GM19239 (cell line): ENCODE measurements at regions not wholly inside any gene's neighbourhood (a gene's known extent, or its start where the extent isn't known, plus 50 kb on each side); places are given as distances from the start of the nearest gene placed in this dataset.
"Not testable (repeated sequence)": the region's sequence is repeated elsewhere in the genome, so short reads cannot be mapped to it uniquely, and the experiment has no call there.

Source experiments
- DNase-seq: peaks from one replicate; pipeline ENCODE4 v3.0.0; 2011; ENCODE audit warnings: low spot score; ENCODE audit not compliant: insufficient read length
- FAIRE-seq: peaks from 2 replicates; lab custom pipeline; 2011; peaks lifted over from hg19 to GRCh38; lab: Jason Lieb, UNC

DNA sequence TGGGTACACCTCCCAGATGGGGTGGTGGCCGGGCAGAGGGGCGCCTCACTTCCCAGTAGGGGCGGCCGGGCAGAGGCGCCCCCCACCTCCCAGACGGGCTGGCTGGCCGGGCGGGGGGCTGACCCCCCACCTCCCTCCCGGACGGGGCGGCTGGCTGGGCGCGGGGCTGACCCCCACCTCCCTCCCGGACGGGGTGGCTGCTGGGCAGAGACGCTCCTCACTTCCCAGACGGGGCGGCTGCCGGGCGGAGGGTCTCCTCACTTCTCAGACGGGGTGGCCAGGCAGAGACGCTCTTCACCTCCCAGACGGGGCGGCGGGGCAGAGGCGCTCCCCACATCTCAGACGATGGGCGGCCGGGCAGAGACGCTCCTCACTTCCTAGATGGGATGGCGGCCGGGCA lies 240.6 kb downstream of the IL20RB start:
- DNase-seq, FAIRE-seq: not testable (repeated sequence)

DNA sequence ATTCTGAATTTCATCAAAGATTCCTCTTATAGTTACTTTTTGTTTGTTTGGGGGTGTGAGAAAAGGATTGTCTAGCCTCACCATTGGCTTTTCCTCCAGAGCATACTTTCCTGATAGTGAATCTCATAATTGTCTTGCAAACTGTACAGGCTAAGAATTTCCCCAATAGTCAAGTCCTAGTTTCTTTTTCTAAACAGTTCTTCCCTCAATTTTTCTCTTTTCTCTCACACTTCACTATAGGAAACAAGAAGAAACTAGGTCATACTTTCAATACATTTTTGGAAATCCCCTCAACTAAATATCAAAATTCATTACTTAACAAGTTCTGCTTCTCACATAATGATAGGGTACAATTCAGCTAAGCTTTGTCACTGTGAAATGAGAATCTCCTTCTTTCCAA lies 241.9 kb downstream of the IL20RB start:
- DNase-seq: no peak
- no peak for FAIRE-seq

DNA sequence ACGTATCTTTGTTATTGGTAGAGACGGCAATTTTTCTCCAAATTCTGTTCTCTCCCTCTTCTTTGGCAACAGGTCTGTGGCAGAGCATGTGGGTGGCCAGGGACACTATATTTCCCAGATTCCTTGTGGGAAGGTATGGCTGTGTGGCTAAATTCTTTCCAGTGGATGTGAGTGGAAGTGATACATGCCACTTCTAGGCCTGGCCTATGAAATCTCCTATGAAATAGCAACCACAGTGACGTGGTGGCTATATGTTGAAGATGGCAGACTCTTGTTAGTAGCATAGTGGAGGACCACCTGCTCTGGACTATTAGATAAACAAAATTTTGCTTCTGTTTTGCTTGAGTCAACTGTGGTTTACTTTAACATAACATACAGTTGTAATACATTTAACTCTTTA lies 243.3 kb downstream of the IL20RB start:
- FAIRE-seq (no peak), DNase-seq (no peak)

DNA sequence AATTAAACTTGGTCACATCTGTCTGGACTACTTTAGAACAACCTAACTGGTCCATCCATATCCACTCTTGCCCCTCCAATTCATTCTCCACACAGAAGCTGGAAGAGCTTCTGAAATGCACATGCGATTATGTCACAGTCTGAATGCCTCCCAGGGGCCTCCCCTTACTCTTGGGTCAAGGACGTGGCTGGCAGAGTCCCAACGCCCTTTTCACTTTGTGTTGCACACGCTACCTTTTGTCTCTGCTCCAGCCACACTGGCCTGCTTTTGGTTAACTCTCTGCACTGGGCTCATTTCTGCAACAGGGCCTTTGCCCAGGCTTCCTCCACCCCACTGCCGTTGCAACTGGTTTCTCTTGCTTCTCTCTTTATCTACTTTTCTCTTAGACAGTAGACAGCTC lies 245.2 kb downstream of the IL20RB start:
- FAIRE-seq (no peak), DNase-seq (no peak)

DNA sequence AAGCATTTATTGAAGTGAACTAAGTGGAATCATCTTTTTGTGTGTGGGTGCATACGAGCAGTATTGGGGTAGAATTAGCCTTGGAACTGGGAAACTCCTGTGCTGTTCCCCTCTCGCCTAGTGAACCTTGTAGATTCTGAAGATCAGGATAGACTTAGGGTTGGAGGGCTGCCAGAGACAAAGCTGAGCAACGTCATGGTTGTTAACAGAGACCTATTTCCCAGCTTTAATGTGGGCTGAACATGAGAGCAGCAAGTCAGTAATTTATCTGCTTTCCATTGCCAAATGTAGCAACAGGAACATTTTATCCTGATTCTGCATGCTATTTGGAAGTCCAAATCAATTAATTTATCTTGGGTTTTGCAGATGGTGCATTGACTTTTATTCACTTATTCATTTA lies 246.6 kb downstream of the IL20RB start:
- no peak for FAIRE-seq
- no peak for DNase-seq

DNA sequence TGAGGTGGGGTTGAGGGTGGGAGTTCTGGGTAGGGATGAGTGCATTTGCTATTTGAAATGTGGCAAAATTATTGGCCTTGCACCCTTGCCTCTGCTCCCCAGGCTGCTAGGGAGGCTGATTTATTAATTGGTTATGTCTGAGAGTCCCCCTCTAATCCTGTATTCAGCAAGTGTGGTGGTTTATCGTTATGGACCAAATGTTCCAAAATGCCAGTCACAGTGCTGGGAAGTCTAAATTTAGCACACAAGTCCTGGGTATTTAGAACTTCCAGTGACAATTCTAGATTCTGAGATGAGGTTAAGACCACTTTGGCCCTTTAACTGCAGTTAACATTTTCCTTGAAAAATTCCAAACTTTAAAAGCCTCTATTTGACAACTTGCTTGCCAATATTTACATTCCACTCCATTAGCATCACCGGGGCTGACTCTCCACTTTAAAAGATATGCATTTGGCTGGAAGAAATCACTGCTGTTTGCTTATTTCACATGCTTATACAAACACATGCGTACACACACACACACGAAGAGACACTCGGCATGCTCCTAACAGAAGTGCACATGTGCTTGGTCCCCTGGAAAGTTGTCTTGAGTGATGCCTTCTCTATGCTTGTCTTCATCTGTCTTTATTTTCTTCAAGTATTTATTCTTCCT lies 247.7 kb downstream of the IL20RB start:
- FAIRE-seq: no peak
- DNase-seq: no peak

DNA sequence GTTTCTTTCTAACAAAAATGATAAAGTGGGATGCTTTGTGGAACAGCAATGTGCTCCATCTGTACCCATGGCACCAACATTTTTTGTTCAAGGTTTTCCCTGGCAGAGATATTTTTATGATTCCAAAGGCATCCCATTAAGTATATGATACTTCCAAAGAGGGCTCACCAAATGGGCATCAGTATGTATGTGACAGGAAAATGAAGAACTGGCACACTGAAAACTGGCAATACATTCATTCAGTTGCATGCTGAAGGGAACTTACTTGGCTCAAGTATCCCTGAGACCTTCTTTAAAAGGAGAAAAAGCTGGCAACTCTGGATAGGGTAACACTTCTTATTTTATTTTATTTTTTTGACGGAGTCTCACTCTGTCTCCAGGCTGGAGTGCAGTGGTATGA lies 249.8 kb downstream of the IL20RB start:
- no peak for FAIRE-seq
- no peak for DNase-seq

DNA sequence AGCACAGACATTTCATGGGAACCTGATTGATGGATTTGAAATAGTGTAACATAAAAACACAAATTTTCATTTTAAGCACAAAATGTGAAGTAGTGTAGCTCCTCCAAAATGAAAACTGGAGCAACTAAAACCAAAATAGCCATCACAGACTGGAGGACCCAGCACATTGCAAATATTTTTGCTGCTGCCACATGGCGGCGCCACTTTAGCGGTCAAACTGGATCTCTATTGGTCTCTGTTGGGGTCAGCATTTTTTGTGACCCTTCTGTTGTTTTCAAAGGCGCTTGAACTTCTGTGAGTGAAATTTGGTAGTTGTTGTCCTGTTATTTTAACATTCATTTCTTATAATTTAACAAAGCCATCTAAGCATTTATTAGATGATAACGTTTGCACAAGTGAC lies 259.9 kb downstream of the IL20RB start:
- no peak for DNase-seq
- FAIRE-seq: no peak

DNA sequence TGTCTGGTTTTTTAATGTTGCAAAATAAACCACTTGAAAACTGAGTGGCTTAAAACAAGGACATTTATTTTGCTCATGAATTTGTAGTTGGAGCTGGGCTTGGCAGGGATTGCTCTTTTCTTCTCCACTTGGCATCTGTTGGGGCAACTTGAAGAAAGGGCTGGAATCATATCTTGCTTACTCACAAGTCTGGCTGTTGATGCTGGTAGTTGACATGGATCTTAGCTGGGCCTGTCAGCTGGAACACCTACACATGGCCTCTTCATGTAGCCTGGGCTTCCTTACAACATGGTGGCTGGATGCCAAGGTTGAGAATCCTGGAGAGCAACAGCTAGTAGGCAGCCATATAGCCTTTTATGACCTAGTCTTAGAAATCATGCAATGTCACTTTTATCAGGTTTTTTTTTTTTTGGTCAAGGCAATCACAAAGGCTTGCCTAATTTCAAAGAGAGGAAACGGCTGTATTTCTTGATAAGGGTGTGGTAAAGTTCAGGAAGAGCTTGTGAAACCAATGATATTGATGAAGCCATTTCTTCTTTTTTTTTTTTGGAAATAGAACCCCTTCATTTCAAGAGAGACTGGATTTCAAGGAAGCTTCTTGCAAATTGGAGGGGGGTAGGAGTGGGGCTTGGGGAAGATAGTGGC lies 262.1 kb downstream of the IL20RB start:
- DNase-seq (no peak), FAIRE-seq (no peak)

DNA sequence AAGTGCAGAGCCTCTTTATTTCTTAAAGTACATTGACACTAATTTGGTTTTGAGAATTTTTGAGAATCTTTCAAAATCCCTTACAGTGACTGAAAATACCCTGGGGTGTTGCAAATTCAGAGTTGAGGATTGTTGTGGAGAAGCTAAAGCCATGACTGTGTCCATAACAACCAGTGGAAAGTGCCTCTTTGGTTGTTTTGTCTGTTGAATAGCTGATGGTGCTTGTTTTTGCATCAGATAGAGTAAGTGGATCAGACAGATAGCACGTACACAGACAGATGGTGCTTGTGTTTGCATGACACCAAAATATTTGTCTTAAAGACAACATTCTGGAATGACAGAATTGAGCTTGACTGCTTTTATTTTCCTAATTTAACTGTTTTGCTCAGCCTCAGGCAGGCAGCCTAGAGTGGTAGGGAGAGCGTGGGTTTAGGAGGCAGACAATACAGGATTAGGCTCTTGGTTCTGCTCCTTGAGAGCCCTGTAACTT lies 265.0 kb downstream of the IL20RB start:
- FAIRE-seq (no peak), DNase-seq (no peak)

DNA sequence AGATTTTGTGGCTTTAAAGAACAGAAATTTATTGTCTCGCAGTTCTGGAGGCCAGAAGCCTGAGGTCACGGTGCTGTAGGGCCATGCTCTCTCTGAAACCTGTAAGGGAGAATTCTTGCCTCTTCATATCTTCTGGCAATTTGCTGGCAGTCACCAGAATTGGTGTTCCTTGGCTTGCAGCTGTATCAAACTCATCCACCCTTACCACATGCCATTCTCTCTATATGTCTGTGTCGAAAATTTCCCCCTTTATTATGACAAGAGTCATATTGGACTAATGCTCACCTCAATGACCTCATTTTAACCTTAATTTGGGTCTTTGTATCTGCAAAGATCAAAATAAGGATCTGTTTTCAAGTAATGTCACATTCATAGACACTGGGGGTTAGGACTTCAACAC lies 266.7 kb downstream of the IL20RB start:
- FAIRE-seq (no peak), DNase-seq (no peak)

DNA sequence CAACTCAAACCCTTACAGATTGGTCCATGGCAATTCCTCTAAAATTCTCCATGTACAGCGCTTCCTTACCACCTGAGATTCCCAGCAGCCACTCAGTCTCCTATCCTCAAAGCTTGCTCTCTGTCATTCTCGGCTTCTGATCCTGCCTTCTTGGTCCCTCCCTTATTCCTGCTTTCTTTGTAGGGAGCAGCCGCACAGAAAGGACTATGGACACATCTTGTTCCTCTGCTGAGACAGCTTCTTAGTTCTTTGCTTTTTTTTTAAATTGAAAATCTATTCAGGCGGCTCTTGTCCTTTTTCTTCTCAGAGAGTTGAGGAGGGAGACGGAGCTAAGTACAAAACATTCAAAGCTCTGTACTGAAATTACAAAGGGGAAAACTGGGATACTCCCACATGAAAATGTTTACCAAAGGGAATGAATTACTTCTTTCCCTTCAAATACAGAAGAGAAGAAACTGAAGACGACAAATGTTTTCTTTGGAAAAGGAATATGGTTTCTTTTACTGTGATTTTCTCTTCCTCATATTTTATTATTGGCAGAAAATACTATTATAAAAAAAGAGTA lies 285.1 kb downstream of the IL20RB start:
- FAIRE-seq: no peak

DNA sequence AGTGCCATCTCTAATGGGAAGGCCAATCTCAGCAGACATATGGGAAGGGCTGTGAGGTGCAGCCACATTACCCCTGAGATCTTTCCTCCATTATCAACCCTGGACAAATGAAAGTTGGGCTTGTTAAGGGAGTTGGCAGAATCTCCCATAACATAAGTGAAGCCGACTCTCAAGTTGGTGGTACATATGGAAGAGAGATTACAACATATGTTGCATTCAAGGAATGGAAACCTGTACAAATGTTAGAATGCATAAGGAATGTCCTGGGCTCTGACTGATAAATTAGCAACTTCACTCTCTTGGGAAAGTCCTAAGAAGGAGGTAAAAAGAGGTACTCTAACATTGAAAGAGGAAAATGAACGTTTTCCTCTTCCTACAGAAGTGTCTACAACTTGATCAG lies 288.7 kb downstream of the IL20RB start:
- no peak for FAIRE-seq
- no peak for DNase-seq

More for the DNA sequence above, 285.1 kb downstream of the IL20RB start:
- no peak for DNase-seq

DNA sequence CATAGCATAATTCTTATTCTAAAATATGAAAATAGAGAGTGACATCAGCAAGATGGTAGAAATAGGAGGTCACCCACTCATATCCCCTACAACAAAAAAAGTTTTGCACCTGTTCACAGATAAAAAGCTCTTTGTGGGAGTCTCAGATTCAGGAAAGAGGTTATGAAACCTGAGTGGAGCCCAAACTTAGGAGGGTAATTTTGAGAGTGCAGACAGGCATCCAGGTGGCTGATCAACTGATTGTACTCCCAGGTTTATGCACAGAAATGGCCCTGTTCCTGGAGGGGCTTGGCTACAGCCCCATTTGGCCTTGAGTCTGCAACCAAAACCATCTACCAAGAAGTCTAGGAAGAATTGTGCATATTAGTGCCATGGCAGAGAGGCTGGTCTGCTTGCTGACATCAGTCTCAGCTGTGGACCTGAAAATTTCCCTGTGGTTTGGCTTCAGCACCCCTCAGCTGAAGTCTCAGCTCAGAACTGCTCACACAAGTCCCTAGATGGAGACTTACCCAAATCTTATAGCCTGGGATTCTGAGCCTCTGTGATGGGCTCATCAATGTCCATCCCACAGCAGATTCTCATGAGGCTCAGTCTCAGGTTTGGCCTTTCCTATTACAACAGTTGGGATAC lies 291.6 kb downstream of the IL20RB start:
- DNase-seq (no peak), FAIRE-seq (no peak)

DNA sequence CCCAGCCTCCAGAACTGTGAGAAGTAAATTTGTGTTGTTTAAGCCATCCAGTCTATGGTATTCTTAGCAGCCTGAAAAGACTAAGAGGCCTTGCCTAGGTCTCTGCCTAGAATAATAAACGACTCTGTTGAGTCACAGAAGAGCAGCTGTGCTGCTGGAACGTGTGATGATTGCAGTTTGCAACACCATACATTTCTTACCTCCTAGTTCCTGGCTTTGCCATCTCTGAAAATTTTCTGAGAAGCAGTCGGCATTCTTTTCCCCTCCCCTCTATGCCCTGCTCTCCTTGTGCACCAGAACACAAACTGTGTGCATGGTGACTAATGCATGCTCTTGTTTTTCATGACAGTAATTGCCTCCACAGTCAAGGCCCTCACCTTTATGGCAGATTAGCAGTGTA lies 301.3 kb downstream of the IL20RB start:
- no peak for FAIRE-seq

DNA sequence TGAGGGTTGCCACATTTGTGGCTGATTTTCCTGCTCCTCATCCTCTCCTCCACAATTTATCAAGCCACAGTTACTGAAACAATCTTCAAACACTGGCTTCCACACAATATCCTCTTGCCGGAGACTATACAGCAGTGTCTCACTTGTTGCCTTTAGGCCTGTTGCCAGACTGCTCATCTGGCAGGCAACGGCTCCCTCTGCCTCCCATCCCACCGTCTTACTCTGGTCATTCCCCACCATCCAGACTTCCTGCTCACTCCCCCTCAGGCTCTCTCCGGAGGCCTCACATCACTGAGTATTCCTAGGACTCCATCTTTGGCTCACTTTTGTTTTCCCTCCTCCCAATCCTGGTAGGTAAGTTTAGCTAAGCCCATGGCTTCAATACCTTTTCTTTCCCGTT lies 301.9 kb downstream of the IL20RB start:
- DNase-seq: no peak
- FAIRE-seq: no peak

More for the DNA sequence above, 301.3 kb downstream of the IL20RB start:
- no peak for DNase-seq

DNA sequence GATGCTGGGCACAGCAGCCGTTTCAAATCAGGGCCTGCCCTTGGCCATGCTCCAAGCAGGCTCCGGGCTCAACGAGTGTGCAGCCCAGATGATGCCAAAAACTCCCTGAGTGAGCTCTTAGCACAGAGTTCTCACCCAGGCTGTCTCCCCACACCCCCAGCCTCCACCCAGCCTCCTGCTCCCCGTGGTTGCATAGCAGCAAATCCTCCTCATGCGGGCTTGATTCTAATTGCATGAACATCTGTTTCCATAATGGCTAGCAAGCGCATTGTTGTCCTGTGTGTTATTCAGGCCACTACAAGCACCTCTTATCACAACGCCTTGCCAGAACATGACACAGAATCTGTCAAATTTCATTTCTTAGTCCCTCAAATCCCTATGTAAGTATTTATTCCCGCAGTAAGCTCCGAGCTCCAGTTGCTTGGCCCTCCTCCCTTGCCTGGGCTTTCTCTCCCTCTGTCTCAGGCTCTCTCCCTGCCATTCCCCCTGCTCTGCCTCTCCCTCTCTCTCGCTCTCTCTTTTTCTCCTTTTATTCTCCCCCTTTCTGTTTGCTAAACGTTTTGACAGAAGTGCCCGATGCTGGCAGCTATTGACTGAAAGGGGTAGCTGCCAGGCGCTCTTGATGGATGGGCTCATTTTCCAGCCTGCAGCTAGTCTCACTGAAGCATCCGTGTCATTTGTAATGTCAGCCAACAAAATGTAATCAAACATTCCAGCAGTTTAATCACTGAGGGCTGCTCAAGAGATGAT lies 306.5 kb downstream of the IL20RB start:
- DNase-seq (no peak), FAIRE-seq (no peak)

DNA sequence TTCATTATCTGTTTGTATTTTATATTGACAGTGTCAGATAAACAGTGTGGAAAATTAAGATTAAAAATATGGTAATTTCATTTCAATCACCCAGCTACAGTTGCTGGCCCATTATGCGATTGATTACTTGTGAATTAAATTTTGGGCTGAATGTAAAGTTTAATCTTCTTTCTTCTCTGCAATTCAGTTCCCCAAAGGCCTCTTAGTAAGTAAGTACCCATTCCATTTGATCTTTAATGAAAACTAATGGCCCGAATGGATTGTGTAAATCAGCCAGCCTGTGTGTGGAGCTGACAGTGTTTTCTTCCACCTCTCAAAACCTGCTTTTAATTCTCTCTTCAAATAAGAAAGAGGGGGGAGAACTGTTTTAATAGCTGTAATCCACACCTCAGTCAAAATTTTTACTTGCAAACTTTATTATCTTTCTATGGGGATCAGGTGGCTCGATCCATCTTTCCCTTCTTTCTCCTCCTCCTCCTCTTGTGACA lies 307.1 kb downstream of the IL20RB start:
- no peak for FAIRE-seq
- no peak for DNase-seq

DNA sequence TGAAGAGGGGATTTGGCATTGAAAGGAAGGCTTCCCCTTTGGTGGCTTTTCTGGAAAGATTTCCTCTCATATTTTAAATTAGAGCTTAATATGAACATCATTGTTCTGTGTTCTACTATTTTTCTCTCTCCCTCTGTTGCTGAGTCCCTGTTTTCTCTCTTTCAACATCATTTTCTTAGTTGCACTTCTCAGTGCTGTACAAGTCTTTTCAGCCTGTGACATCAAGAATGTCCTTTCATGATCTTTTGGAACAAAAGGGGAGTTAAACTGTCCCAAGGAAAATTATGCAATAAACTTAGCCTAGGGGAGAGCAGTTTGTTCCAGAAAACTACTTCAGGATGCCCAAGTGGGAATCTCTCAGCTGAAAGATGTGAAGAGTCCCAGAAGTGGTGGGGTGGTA lies 325.1 kb downstream of the IL20RB start:
- FAIRE-seq (no peak), DNase-seq (no peak)

DNA sequence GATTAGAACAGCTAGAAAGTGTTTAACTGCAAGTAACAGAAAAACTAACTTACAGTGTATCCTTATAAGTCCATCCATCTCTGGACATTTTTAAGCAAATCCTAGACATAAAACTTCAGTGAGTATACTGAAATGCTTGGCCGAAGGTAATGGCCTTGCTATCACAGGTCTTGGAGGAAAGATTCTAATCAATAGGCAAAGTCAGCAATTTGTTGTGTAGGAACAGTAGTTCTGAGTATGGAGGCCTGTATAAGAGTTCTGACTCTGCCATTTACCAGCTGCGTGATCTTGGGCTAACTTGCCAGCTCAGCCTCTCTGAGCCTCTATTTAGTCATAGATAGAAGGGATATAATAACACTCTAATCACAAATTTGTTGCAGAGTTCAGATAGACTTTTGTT lies 328.1 kb downstream of the IL20RB start:
- no peak for DNase-seq
- FAIRE-seq: no peak
